Natural killer cell treated with Interleukin-12 subunit alpha and Interleukin-12 subunit beta and Interleukin-15 and Interleukin-18, amount 100 ng/mL, for 72 hours (primary cell): ENCODE measurements at regions not wholly inside any gene's neighbourhood (a gene's known extent, or its start where the extent isn't known, plus 50 kb on each side); places are given as distances from the start of the nearest gene placed in this dataset.
A peak's percentile ranks its signal among the peaks of the same experiment; 100 is the strongest.
"Not testable (repeated sequence)": the region's sequence is repeated elsewhere in the genome, so short reads cannot be mapped to it uniquely, and the experiment has no call there.

ENCODE experiments used
- ATAC-seq, 2 donors: fragments of 150-1000 bp; cut with Tn5 transposase in 1 of 2; sonication (Bioruptor Pico), chemical (Tn5 transposase) in 1 of 2; 2 replicates each; pipeline ENCODE4 v1.10.0; 2021
- DNase-seq: peaks from one replicate; pipeline ENCODE4 v3.0.0; 2022; ENCODE audit warnings: low spot score
- H3K27ac Mint-ChIP-seq, 2 donors: 1 replicate in 1 of 2; 2 replicates in 1 of 2; pipeline ENCODE4 v1.8.0; 2022; ENCODE audit warnings: mixed read lengths in 2 of 2, mild to moderate bottlenecking in 1 of 2, moderate library complexity in 1 of 2
- H3K27me3 Mint-ChIP-seq, 2 donors: 1 replicate in 1 of 2; 2 replicates in 1 of 2; pipeline ENCODE4 v1.8.0; 2022; ENCODE audit warnings: mixed read lengths in 2 of 2
- H3K36me3 Mint-ChIP-seq: one replicate; pipeline ENCODE4 v1.8.0; 2022; ENCODE audit warnings: mixed read lengths
- H3K4me1 Mint-ChIP-seq, 2 donors: 1 replicate in 1 of 2; 2 replicates in 1 of 2; pipeline ENCODE4 v1.8.0; 2022; ENCODE audit warnings: low read depth in 2 of 2, mixed read lengths in 2 of 2, mild to moderate bottlenecking in 1 of 2
- H3K4me3 Mint-ChIP-seq: one replicate; pipeline ENCODE4 v1.8.0; 2022; ENCODE audit warnings: mixed read lengths
- H3K9me3 Mint-ChIP-seq: 2 replicates; pipeline ENCODE4 v1.8.0; 2022; ENCODE audit warnings: mixed read lengths

- DNase-seq (no peak), ATAC-seq (no peak)
- Mint-ChIP-seq H3K4me3 (no peak overlapping the region), H3K27ac (no peak overlapping the region), H3K27me3 (peaks cover 0 to 2% of the 10 kb centered on the region in 2 donors), H3K4me1 (peaks cover 26 to 38% of the 10 kb centered on the region in 2 donors), H3K9me3 (peaks cover 3% of the 10 kb centered on the region), H3K36me3 (no peaks in the 10 kb centered on the region)
Measured at GRCh38 chr5:124905256-124906130, 159.1 kb upstream of the ZNF608 start.

GRCh38 chr5:124906339-124907097, 160.1 kb upstream of the ZNF608 start:
- DNase-seq (no peak), ATAC-seq (no peak)
- Mint-ChIP-seq H3K4me3 (no peak overlapping the region), H3K4me1 (peaks cover 26 to 34% of the 10 kb centered on the region in 2 donors), H3K27ac (no peak overlapping the region), H3K9me3 (peaks cover 3% of the 10 kb centered on the region), H3K36me3 (no peaks in the 10 kb centered on the region), H3K27me3 (peaks cover 0 to 2% of the 10 kb centered on the region in 2 donors)

GRCh38 chr5:124907098-124907644, 160.7 kb upstream of the ZNF608 start:
- H3K36me3 Mint-ChIP-seq: no peaks in the 10 kb centered on the region
- H3K27me3 Mint-ChIP-seq: peaks cover 0 to 2% of the 10 kb centered on the region in 2 donors
- H3K27ac Mint-ChIP-seq: no peak overlapping the region
- no peak overlapping the region for H3K4me3 Mint-ChIP-seq
- ATAC-seq: no peak
- H3K9me3 Mint-ChIP-seq: peaks cover 3% of the 10 kb centered on the region
- peaks cover 21 to 32% of the 10 kb centered on the region in 2 donors for H3K4me1 Mint-ChIP-seq
- DNase-seq: no peak

GRCh38 chr5:124908581-124909451, 162.4 kb upstream of the ZNF608 start:
- H3K36me3 Mint-ChIP-seq: no peaks in the 10 kb centered on the region
- no peak overlapping the region for H3K4me3 Mint-ChIP-seq
- ATAC-seq (peak; percentile 58 to 65), DNase-seq (no peak)
- peak overlapping the region; percentile 9 to 81 for H3K27ac Mint-ChIP-seq
- peaks cover 0 to 2% of the 10 kb centered on the region in 2 donors for H3K27me3 Mint-ChIP-seq
- peaks cover 14 to 18% of the 10 kb centered on the region in 2 donors for H3K4me1 Mint-ChIP-seq
- no peaks in the 10 kb centered on the region for H3K9me3 Mint-ChIP-seq

GRCh38 chr5:124909734-124910133, 163.3 kb upstream of the ZNF608 start:
- H3K4me1 Mint-ChIP-seq: peaks cover 14 to 18% of the 10 kb centered on the region in 2 donors
- ATAC-seq: no peak
- H3K36me3 Mint-ChIP-seq: peaks cover 5% of the 10 kb centered on the region
- H3K4me3 Mint-ChIP-seq: no peak overlapping the region
- H3K9me3 Mint-ChIP-seq: no peaks in the 10 kb centered on the region
- H3K27ac Mint-ChIP-seq: peak overlapping the region; percentile 9 to 81
- H3K27me3 Mint-ChIP-seq: peaks cover 0 to 2% of the 10 kb centered on the region in 2 donors
- DNase-seq: no peak

- Mint-ChIP-seq H3K36me3 (peaks cover 5% of the 10 kb centered on the region), H3K4me3 (no peak overlapping the region), H3K9me3 (no peaks in the 10 kb centered on the region), H3K27ac (peak overlapping the region; percentile 9 to 81), H3K4me1 (peaks cover 14 to 18% of the 10 kb centered on the region in 2 donors), H3K27me3 (peaks cover 0 to 2% of the 10 kb centered on the region in 2 donors)
- DNase-seq (no peak), ATAC-seq (no peak)
Measured at GRCh38 chr5:124910354-124911016, 164.0 kb upstream of the ZNF608 start.

- DNase-seq (no peak), ATAC-seq (no peak)
- Mint-ChIP-seq H3K9me3 (no peaks in the 10 kb centered on the region), H3K27ac (no peak overlapping the region), H3K36me3 (peaks cover 5% of the 10 kb centered on the region), H3K4me3 (no peak overlapping the region), H3K4me1 (peaks cover 14 to 22% of the 10 kb centered on the region in 2 donors), H3K27me3 (no peaks in the 10 kb centered on the region)
Measured at GRCh38 chr5:124912638-124913328, 166.3 kb upstream of the ZNF608 start.

- Mint-ChIP-seq H3K4me3 (no peak overlapping the region), H3K27me3 (no peaks in the 10 kb centered on the region), H3K9me3 (no peaks in the 10 kb centered on the region), H3K36me3 (peaks cover 5% of the 10 kb centered on the region), H3K27ac (no peak overlapping the region), H3K4me1 (peaks cover 14 to 22% of the 10 kb centered on the region in 2 donors)
- DNase-seq: no peak
- ATAC-seq: no peak
Measured at GRCh38 chr5:124913329-124913653, 166.9 kb upstream of the ZNF608 start.

- DNase-seq, H3K4me3 Mint-ChIP-seq, H3K36me3 Mint-ChIP-seq: not testable (repeated sequence)
Measured at GRCh38 chr5:124916313-124916712, 169.9 kb upstream of the ZNF608 start.

GRCh38 chr5:124918618-124919017, 172.2 kb upstream of the ZNF608 start:
- no peak for DNase-seq
- Mint-ChIP-seq H3K4me3 (no peak overlapping the region), H3K36me3 (peaks cover 5% of the 10 kb centered on the region), H3K27ac (no peak overlapping the region), H3K4me1 (peaks cover 0 to 6% of the 10 kb centered on the region in 2 donors), H3K27me3 (no peaks in the 10 kb centered on the region), H3K9me3 (no peaks in the 10 kb centered on the region)
- ATAC-seq: no peak

More at GRCh38 chr5:124916313-124916712, 169.9 kb upstream of the ZNF608 start:
- not testable (repeated sequence) for H3K27ac Mint-ChIP-seq, H3K4me1 Mint-ChIP-seq, ATAC-seq, H3K9me3 Mint-ChIP-seq, H3K27me3 Mint-ChIP-seq

- Mint-ChIP-seq H3K27ac (no peak overlapping the region), H3K9me3 (no peaks in the 10 kb centered on the region), H3K4me1 (peaks cover 0 to 6% of the 10 kb centered on the region in 2 donors), H3K36me3 (peaks cover 3% of the 10 kb centered on the region), H3K27me3 (no peaks in the 10 kb centered on the region), H3K4me3 (no peak overlapping the region)
- ATAC-seq (no peak), DNase-seq (no peak)
Measured at GRCh38 chr5:124919076-124919475, 172.6 kb upstream of the ZNF608 start.

GRCh38 chr5:124919747-124920525, 173.5 kb upstream of the ZNF608 start:
- Mint-ChIP-seq H3K9me3 (peaks cover 4% of the 10 kb centered on the region), H3K4me1 (peaks cover 0 to 6% of the 10 kb centered on the region in 2 donors), H3K36me3 (no peaks in the 10 kb centered on the region), H3K27me3 (no peaks in the 10 kb centered on the region), H3K4me3 (no peak overlapping the region), H3K27ac (no peak overlapping the region)
- ATAC-seq: no peak
- no peak for DNase-seq
